K562 (cell line): ENCODE measurements at regions not wholly inside any gene's neighbourhood (a gene's known extent, or its start where the extent isn't known, plus 50 kb on each side); places are given as distances from the start of the nearest gene placed in this dataset.

Experiments used
- ATAC-seq: fragments of 200-7000 bp; cut with Tn5 transposase; 3 replicates; pipeline ENCODE4 v1.9.1; 2020; ENCODE audit warnings: moderate library complexity
- BruUV-seq: library from RNA; stranded (reverse); fragments of 400-500 nt; replicated peaks from 2 replicates; lab custom pipeline; 2021; lab: Mats Ljungman, UMichigan
- CTCF ChIA-PET: fragments of 300-600 bp; formaldehyde crosslinking; extraction: SDS; loops from one replicate; lab custom pipeline; 2021; ENCODE audit warnings: low intra/inter-chr PET ratio; lab: Yijun Ruan, JAX
- POLR2A ChIA-PET: fragments of 300-600, 350-650 bp; sonication (Branson Sonifier 250); formaldehyde crosslinking; extraction: SDS; loops from one replicate; lab custom pipeline; 2021; ENCODE audit warnings: antibody characterized with exemption, inconsistent platforms; lab: Yijun Ruan, JAX
- DNase-seq, 4 experiments: peaks; one replicate each; pipeline versions ENCODE4 v3.0.0 to v3.0.0-alpha.2; 2011 to 2018; ENCODE audit warnings: low spot score in 3 of 4, mixed read lengths in 3 of 4; ENCODE audit errors: extremely low read depth in 1 of 4
- FAIRE-seq: peaks from 2 replicates; lab custom pipeline; 2011; peaks lifted over from hg19 to GRCh38; lab: Jason Lieb, UNC
- H2AFZ ChIP-seq: 2 replicates; pipeline ENCODE4 v1.6.0; 2011; ENCODE audit warnings: low read depth, low read length, control low read depth, inconsistent platforms
- H3K27ac ChIP-seq: fragments of 200-600 bp; 3 replicates; pipeline ENCODE4 v1.8.0; 2011; ENCODE audit warnings: low read depth, mild to moderate bottlenecking, control low read depth, inconsistent platforms, low read length, moderate library complexity, mixed read lengths; ENCODE audit errors: extremely low read depth
- H3K27me3 ChIP-seq, 2 experiments: fragments of 300-600 bp in 1 of 2; 2 replicates in 1 of 2; 3 replicates in 1 of 2; pipeline versions ENCODE4 v1.6.0 to v1.8.0; 2011; ENCODE audit warnings: inconsistent platforms in 2 of 2, low read length in 2 of 2, mild to moderate bottlenecking in 1 of 2, mixed read lengths in 1 of 2, moderate library complexity in 1 of 2; ENCODE audit not compliant: control insufficient read depth in 2 of 2, insufficient read depth in 2 of 2
- H3K36me3 ChIP-seq: fragments of 300-600 bp; 3 replicates; pipeline ENCODE4 v1.8.0; 2011; ENCODE audit warnings: mild to moderate bottlenecking, low read length, inconsistent platforms; ENCODE audit not compliant: control insufficient read depth, insufficient read depth
- H3K4me1 ChIP-seq, 2 experiments: fragments of 200-600 bp in 1 of 2; replicated peaks in 1 of 2; 2 replicates in 1 of 2; 3 replicates in 1 of 2; pipeline versions ENCODE4 v1.5.1 to v1.8.0; 2011; ENCODE audit warnings: inconsistent platforms in 2 of 2, low read length in 2 of 2, mild to moderate bottlenecking in 1 of 2, mixed read lengths in 1 of 2, moderate library complexity in 1 of 2; ENCODE audit not compliant: control insufficient read depth in 2 of 2, insufficient read depth in 2 of 2
- H3K4me2 ChIP-seq: 2 replicates; pipeline ENCODE4 v1.6.1; 2011; ENCODE audit warnings: low read length, control low read depth, inconsistent platforms, mixed read lengths; ENCODE audit not compliant: insufficient read depth
- H3K4me3 ChIP-seq: fragments of 200-600 bp; sonication (generic), shearing (Covaris generic); 2 replicates; pipeline ENCODE4 v1.5.1; 2016; ENCODE audit warnings: control low read depth, inconsistent platforms
- H3K79me2 ChIP-seq: fragments of 200-600 bp; 3 replicates; pipeline ENCODE4 v1.8.0; 2011; ENCODE audit warnings: low read length, inconsistent platforms; ENCODE audit not compliant: control insufficient read depth, insufficient read depth
- H3K9ac ChIP-seq, 2 experiments: 2 replicates each; pipeline versions ENCODE4 v1.6.0 to v1.6.1; 2011; ENCODE audit warnings: low read depth in 2 of 2, low read length in 2 of 2, control low read depth in 1 of 2, inconsistent platforms in 1 of 2, mild to moderate bottlenecking in 1 of 2, mixed read lengths in 1 of 2; ENCODE audit not compliant: insufficient read depth in 1 of 2
- H3K9me1 ChIP-seq: one replicate; pipeline ENCODE4 v1.6.0; 2011; ENCODE audit warnings: inconsistent platforms, mild to moderate bottlenecking, low read length, moderate library complexity; ENCODE audit not compliant: control insufficient read depth, insufficient read depth
- H3K9me3 ChIP-seq: replicated peaks from 2 replicates; pipeline ENCODE4 v1.5.1; 2011; ENCODE audit warnings: low read depth, low read length, inconsistent platforms; ENCODE audit not compliant: control insufficient read depth, insufficient read depth
- H4K20me1 ChIP-seq: replicated peaks from 2 replicates; pipeline ENCODE4 v1.6.1; 2011; ENCODE audit warnings: low read length, inconsistent platforms, mixed read lengths; ENCODE audit not compliant: control insufficient read depth, insufficient read depth
- CAMTA2 ChIP-seq: fragments of 250-450 bp; sonication (Bioruptor Pico); conservative IDR thresholded peaks from 2 replicates; pipeline ENCODE4 v1.5.1; 2022
- FOXP1 ChIP-seq: sonication (generic); formaldehyde crosslinking; IDR thresholded peaks from 2 replicates; pipeline ENCODE4 v1.8.0; 2022; ENCODE audit warnings: mild to moderate bottlenecking, missing genetic modification reagents
- GABPB2 ChIP-seq: fragments of 250-450 bp; sonication (Bioruptor Pico); conservative IDR thresholded peaks from 2 replicates; pipeline ENCODE4 v1.5.1; 2021; ENCODE audit warnings: mild to moderate bottlenecking
- KDM1A ChIP-seq, 2 experiments: fragments of 450-650 bp; IDR thresholded peaks; 2 replicates each; pipeline ENCODE4 v1.6.1; 2016; ENCODE audit warnings: mild to moderate bottlenecking in 2 of 2
- PYGO2 ChIP-seq: fragments of 450-650 bp; IDR thresholded peaks from 2 replicates; pipeline ENCODE4 v1.6.1; 2016; ENCODE audit warnings: mild to moderate bottlenecking, missing genetic modification characterization, moderate library complexity, missing compliant biosample characterization
- SAP30 ChIP-seq: fragments of 200-600 bp; sonication (generic); IDR thresholded peaks from 2 replicates; pipeline ENCODE4 v1.6.1; 2012; ENCODE audit warnings: borderline replicate concordance, low read depth, mild to moderate bottlenecking, moderate library complexity, low read length, control low read depth, inconsistent platforms; ENCODE audit not compliant: insufficient read depth, poor library complexity, severe bottlenecking
- TFAM ChIP-seq: fragments of 250-450 bp; sonication (Bioruptor Pico); conservative IDR thresholded peaks from 2 replicates; pipeline ENCODE4 v1.5.0; 2021; ENCODE audit warnings: mild to moderate bottlenecking, moderate library complexity
- TSC22D4 ChIP-seq: fragments of 450-650 bp; IDR thresholded peaks from 2 replicates; pipeline ENCODE4 v1.6.1; 2016; ENCODE audit warnings: missing genetic modification characterization, missing biosample characterization, control low read depth
- ZNF431 ChIP-seq: sonication (generic); formaldehyde crosslinking; IDR thresholded peaks from 2 replicates; pipeline ENCODE4 v1.8.0; 2022; ENCODE audit warnings: mild to moderate bottlenecking, missing genetic modification reagents
- ZNF444 ChIP-seq: fragments of 250-450 bp; sonication (Bioruptor Pico); IDR thresholded peaks from 2 replicates; pipeline ENCODE4 v1.4.0; 2020; ENCODE audit warnings: mild to moderate bottlenecking, moderate library complexity
- WGBS: fragments of 100-300 bp; shearing (Covaris generic); methylation state at CpG from one replicate; pipeline ENCODE4 v1.1.6; 2016; ENCODE audit warnings: low coverage, mixed read lengths; ENCODE audit not compliant: insufficient coverage; ENCODE audit errors: missing lambda C conversion rate; 5-methylcytosine and 5-hydroxymethylcytosine counted together
- in situ Hi-C: fragments of 300-500 bp; cut with MboI; formaldehyde crosslinking; loops from 4 replicates; pipeline ENCODE4 v1.15.0; 2018; ENCODE audit warnings: inconsistent platforms, mixed read lengths
- intact Hi-C: fragments of 100-400 bp; cut with micrococcal nuclease; formaldehyde crosslinking; loops from 2 replicates; pipeline ENCODE4 v1.14.2; 2022
- TF ChIP-seq, protein P1 (sequence below): fragments of 450-650 bp; IDR thresholded peaks from 2 replicates; pipeline ENCODE4 v1.7.1; 2018; ENCODE audit warnings: mild to moderate bottlenecking, low read depth; ENCODE audit not compliant: partially characterized antibody
- TF ChIP-seq, protein P2 (sequence below): fragments of 250-450 bp; sonication (Bioruptor Pico); IDR thresholded peaks from 2 replicates; pipeline ENCODE4 v1.8.0; 2022; ENCODE audit warnings: inconsistent platforms, mild to moderate bottlenecking, moderate library complexity, borderline replicate concordance
- TF ChIP-seq, protein P3 (sequence below): fragments of 250-450 bp; sonication (Bioruptor Pico); IDR thresholded peaks from 2 replicates; pipeline ENCODE4 v1.4.0; 2020; ENCODE audit warnings: mild to moderate bottlenecking, moderate library complexity
- TF ChIP-seq, protein P4 (sequence below): fragments of 250-450 bp; sonication (Bioruptor Pico); IDR thresholded peaks from 2 replicates; pipeline ENCODE4 v1.6.1; 2021; ENCODE audit warnings: mild to moderate bottlenecking

DNA sequence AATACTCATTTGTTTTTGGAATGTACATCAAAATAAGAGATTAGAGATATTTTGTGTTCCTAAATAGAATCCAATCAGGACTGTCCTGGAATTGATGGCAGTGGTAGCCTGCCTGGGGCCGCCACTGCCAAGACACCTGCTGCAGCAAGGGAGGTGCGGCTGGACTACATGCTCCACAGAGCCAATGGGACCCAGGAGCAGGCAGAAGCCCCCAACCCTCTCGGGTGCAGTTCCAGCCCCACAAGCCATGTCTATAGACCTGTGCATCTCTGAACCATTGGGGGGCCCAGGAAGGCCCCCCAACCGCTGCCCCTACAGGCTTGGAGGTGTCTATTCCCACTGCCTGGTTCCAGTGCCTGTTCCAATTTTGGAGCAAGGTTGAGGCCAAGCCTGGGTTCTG is 1524.3 kb downstream of the PCDH18 start:
- POLR2A ChIA-PET: interaction anchor here (0.8 kb wide), 1 partner anchor 10 kb away, joined by 5 read pairs; no protein-coding TSS in a partner anchor
- ATAC-seq: no peak
- TF ChIP-seq TSC22D4 (tag) (no peak), ZNF431 (CRISPR knock-in tag) (no peak), GABPB2 (no peak), FOXP1 (no peak), ZNF444 (no peak), CAMTA2 (CRISPR knock-in tag) (no peak), PYGO2 (tag) (no peak), SAP30 (no peak), TFAM (CRISPR knock-in tag) (no peak), KDM1A (IDR thresholded peaks at IDR 0.05) (no peak)
- TF ChIP-seq, protein P1, sequence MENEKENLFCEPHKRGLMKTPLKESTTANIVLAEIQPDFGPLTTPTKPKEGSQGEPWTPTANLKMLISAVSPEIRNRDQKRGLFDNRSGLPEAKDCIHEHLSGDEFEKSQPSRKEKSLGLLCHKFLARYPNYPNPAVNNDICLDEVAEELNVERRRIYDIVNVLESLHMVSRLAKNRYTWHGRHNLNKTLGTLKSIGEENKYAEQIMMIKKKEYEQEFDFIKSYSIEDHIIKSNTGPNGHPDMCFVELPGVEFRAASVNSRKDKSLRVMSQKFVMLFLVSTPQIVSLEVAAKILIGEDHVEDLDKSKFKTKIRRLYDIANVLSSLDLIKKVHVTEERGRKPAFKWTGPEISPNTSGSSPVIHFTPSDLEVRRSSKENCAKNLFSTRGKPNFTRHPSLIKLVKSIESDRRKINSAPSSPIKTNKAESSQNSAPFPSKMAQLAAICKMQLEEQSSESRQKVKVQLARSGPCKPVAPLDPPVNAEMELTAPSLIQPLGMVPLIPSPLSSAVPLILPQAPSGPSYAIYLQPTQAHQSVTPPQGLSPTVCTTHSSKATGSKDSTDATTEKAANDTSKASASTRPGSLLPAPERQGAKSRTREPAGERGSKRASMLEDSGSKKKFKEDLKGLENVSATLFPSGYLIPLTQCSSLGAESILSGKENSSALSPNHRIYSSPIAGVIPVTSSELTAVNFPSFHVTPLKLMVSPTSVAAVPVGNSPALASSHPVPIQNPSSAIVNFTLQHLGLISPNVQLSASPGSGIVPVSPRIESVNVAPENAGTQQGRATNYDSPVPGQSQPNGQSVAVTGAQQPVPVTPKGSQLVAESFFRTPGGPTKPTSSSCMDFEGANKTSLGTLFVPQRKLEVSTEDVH: no peak
- TF ChIP-seq, protein P2, sequence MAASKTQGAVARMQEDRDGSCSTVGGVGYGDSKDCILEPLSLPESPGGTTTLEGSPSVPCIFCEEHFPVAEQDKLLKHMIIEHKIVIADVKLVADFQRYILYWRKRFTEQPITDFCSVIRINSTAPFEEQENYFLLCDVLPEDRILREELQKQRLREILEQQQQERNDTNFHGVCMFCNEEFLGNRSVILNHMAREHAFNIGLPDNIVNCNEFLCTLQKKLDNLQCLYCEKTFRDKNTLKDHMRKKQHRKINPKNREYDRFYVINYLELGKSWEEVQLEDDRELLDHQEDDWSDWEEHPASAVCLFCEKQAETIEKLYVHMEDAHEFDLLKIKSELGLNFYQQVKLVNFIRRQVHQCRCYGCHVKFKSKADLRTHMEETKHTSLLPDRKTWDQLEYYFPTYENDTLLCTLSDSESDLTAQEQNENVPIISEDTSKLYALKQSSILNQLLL: no peak
- TF ChIP-seq, protein P3, sequence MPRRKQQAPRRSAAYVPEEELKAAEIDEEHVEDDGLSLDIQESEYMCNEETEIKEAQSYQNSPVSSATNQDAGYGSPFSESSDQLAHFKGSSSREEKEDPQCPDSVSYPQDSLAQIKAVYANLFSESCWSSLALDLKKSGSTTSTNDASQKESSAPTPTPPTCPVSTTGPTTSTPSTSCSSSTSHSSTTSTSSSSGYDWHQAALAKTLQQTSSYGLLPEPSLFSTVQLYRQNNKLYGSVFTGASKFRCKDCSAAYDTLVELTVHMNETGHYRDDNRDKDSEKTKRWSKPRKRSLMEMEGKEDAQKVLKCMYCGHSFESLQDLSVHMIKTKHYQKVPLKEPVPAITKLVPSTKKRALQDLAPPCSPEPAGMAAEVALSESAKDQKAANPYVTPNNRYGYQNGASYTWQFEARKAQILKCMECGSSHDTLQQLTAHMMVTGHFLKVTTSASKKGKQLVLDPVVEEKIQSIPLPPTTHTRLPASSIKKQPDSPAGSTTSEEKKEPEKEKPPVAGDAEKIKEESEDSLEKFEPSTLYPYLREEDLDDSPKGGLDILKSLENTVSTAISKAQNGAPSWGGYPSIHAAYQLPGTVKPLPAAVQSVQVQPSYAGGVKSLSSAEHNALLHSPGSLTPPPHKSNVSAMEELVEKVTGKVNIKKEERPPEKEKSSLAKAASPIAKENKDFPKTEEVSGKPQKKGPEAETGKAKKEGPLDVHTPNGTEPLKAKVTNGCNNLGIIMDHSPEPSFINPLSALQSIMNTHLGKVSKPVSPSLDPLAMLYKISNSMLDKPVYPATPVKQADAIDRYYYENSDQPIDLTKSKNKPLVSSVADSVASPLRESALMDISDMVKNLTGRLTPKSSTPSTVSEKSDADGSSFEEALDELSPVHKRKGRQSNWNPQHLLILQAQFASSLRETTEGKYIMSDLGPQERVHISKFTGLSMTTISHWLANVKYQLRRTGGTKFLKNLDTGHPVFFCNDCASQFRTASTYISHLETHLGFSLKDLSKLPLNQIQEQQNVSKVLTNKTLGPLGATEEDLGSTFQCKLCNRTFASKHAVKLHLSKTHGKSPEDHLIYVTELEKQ (CRISPR knock-in tag): no peak
- TF ChIP-seq, protein P4, sequence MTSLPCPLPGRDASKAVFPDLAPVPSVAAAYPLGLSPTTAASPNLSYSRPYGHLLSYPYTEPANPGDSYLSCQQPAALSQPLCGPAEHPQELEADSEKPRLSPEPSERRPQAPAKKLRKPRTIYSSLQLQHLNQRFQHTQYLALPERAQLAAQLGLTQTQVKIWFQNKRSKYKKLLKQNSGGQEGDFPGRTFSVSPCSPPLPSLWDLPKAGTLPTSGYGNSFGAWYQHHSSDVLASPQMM: no peak

More for the DNA sequence above, 1524.3 kb downstream of the PCDH18 start:
- DNase-seq: no peak
- no peak for FAIRE-seq
- H3K4me1 ChIP-seq: no peaks in the 10 kb centered on the region
- H3K27ac ChIP-seq: no peak overlapping the region
- H3K27me3 ChIP-seq: no peaks in the 10 kb centered on the region
- in situ Hi-C loops: no loop called here
- intact Hi-C loops: no loop called here
- H3K9ac ChIP-seq: no peak overlapping the region
- CTCF ChIA-PET: no interaction called here
- no peaks in the 10 kb centered on the region; the same call in 1 of the 2 replicates for H3K9me3 ChIP-seq
- no peak overlapping the region for H3K4me2 ChIP-seq
- no peaks in the 10 kb centered on the region for H3K36me3 ChIP-seq
- H3K4me3 ChIP-seq: no peak overlapping the region
- no peak overlapping the region for H2AFZ ChIP-seq
- H3K9me1 ChIP-seq: no peaks in the 10 kb centered on the region
- no peaks in the 10 kb centered on the region for H4K20me1 ChIP-seq
- BruUV-seq: no TSS peak
- no peaks in the 10 kb centered on the region for H3K79me2 ChIP-seq
- WGBS: 0% methylated on average over 4 of the region's 4 CpGs
